ENCODE measurements at regions not wholly inside any gene's neighbourhood (a gene's known extent, or its start where the extent isn't known, plus 50 kb on each side); places are given as distances from the start of the nearest gene placed in this dataset.

DNA sequence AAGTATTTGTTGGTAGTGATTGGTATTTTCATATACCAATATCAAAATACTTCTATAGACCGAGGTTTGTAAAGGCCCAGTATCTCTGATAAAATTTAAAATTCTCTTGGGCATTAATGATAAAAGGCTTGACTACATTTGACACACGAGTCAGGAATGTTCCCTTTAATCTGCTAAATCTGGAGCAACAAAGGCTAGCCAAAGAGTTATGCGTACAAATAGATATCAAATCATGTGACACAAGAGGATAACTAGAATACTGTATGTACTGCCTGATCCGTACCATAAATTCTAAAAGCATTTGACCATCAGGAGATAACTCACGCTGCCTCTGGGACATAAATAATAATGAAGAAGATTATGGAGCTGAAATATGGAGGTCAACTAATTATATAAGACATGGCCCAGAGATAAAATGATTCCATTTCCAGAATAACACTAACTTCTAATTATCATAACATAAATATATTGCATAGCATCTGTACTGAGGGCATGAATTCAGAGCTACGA is 64.2 kb upstream of the SH3GLB1 start:
- TF ChIP-seq CTCF (tag by site-specific recombination; IDR thresholded peaks at IDR 0.05) (no peak), ZNF768 (tag by site-specific recombination; IDR thresholded peaks at IDR 0.05) (no peak), ZNF114 (tag by site-specific recombination; IDR thresholded peaks at IDR 0.05) (no peak), SCRT1 (tag by site-specific recombination; IDR thresholded peaks at IDR 0.05; ENCODE audit: borderline replicate concordance) (no peak), ZNF169 (tag by site-specific recombination; IDR thresholded peaks at IDR 0.05) (no peak)

Measured in HEK293 (cell line).